Dendritic cell treated with granulocyte-macrophage colony-stimulating factor and Interleukin-4, amounts not matched to agents 40 ng/mL and 50 ng/mL, for 4 days (primary cell): ENCODE measurements at regions not wholly inside any gene's neighbourhood (a gene's known extent, or its start where the extent isn't known, plus 50 kb on each side); places are given as distances from the start of the nearest gene placed in this dataset.

Source experiments
- H3K27ac Mint-ChIP-seq: one replicate; pipeline ENCODE4 v1.8.0; 2022; ENCODE audit warnings: mild to moderate bottlenecking, mixed read lengths
- H3K27me3 Mint-ChIP-seq: one replicate; pipeline ENCODE4 v1.8.0; 2022; ENCODE audit warnings: mild to moderate bottlenecking, mixed read lengths
- H3K36me3 Mint-ChIP-seq: one replicate; pipeline ENCODE4 v1.8.0; 2022; ENCODE audit warnings: low read depth, mixed read lengths
- H3K4me1 Mint-ChIP-seq: one replicate; pipeline ENCODE4 v1.8.0; 2022; ENCODE audit warnings: low read depth, mixed read lengths
- H3K4me3 Mint-ChIP-seq: one replicate; pipeline ENCODE4 v1.8.0; 2022; ENCODE audit warnings: mild to moderate bottlenecking, moderate library complexity, mixed read lengths
- H3K9me3 Mint-ChIP-seq: one replicate; pipeline ENCODE4 v1.8.0; 2022; ENCODE audit warnings: mixed read lengths
- intact Hi-C: fragments of 100-400 bp; cut with micrococcal nuclease; formaldehyde crosslinking; loops from one replicate; pipeline ENCODE4 v1.15.0; 2022

- intact Hi-C loops: no loop called here
- H3K36me3 Mint-ChIP-seq: no peaks in the 10 kb centered on the region
- peaks cover 44% of the 10 kb centered on the region for H3K9me3 Mint-ChIP-seq
- H3K27me3 Mint-ChIP-seq: no peaks in the 10 kb centered on the region
- no peak overlapping the region for H3K4me3 Mint-ChIP-seq
- no peak overlapping the region for H3K27ac Mint-ChIP-seq
- no peaks in the 10 kb centered on the region for H3K4me1 Mint-ChIP-seq
Observed at GRCh38 chr13:72039126-72039525, 172.1 kb upstream of the DACH1 start.

GRCh38 chr13:72029981-72030380 lies 163.0 kb upstream of the DACH1 start:
- Mint-ChIP-seq H3K27ac (no peak overlapping the region), H3K4me1 (no peaks in the 10 kb centered on the region), H3K27me3 (no peaks in the 10 kb centered on the region), H3K36me3 (no peaks in the 10 kb centered on the region), H3K4me3 (no peak overlapping the region), H3K9me3 (peaks cover 30% of the 10 kb centered on the region)
- intact Hi-C loops: no loop called here

- Mint-ChIP-seq H3K27me3 (no peaks in the 10 kb centered on the region), H3K36me3 (no peaks in the 10 kb centered on the region), H3K4me3 (no peak overlapping the region), H3K9me3 (peaks cover 30% of the 10 kb centered on the region), H3K4me1 (no peaks in the 10 kb centered on the region), H3K27ac (no peak overlapping the region)
- intact Hi-C loops: no loop called here
Observed at GRCh38 chr13:72025836-72026235, 158.8 kb upstream of the DACH1 start.

GRCh38 chr13:72023895-72024294 lies 156.9 kb upstream of the DACH1 start:
- Mint-ChIP-seq H3K27me3 (no peaks in the 10 kb centered on the region), H3K4me3 (no peak overlapping the region), H3K9me3 (peaks cover 23% of the 10 kb centered on the region), H3K27ac (no peak overlapping the region), H3K36me3 (no peaks in the 10 kb centered on the region), H3K4me1 (no peaks in the 10 kb centered on the region)
- intact Hi-C loops: no loop called here

GRCh38 chr13:72005455-72005854 lies 138.5 kb upstream of the DACH1 start:
- intact Hi-C loops: no loop called here
- Mint-ChIP-seq H3K4me1 (no peaks in the 10 kb centered on the region), H3K27me3 (no peaks in the 10 kb centered on the region), H3K9me3 (peaks cover 25% of the 10 kb centered on the region), H3K27ac (no peak overlapping the region), H3K36me3 (no peaks in the 10 kb centered on the region), H3K4me3 (no peak overlapping the region)

GRCh38 chr13:72004784-72005374 lies 137.9 kb upstream of the DACH1 start:
- intact Hi-C loops: no loop called here
- Mint-ChIP-seq H3K9me3 (peaks cover 29% of the 10 kb centered on the region), H3K27ac (no peak overlapping the region), H3K27me3 (no peaks in the 10 kb centered on the region), H3K4me1 (no peaks in the 10 kb centered on the region), H3K4me3 (no peak overlapping the region), H3K36me3 (no peaks in the 10 kb centered on the region)

GRCh38 chr13:72004246-72004645 lies 137.2 kb upstream of the DACH1 start:
- Mint-ChIP-seq H3K27me3 (no peaks in the 10 kb centered on the region), H3K4me3 (no peak overlapping the region), H3K4me1 (no peaks in the 10 kb centered on the region), H3K36me3 (no peaks in the 10 kb centered on the region), H3K27ac (no peak overlapping the region), H3K9me3 (peaks cover 34% of the 10 kb centered on the region)
- intact Hi-C loops: no loop called here

GRCh38 chr13:71998223-71998622 lies 131.2 kb upstream of the DACH1 start:
- intact Hi-C loops: no loop called here
- peaks cover 40% of the 10 kb centered on the region for H3K9me3 Mint-ChIP-seq
- H3K4me1 Mint-ChIP-seq: no peaks in the 10 kb centered on the region
- no peak overlapping the region for H3K27ac Mint-ChIP-seq
- no peaks in the 10 kb centered on the region for H3K27me3 Mint-ChIP-seq
- H3K36me3 Mint-ChIP-seq: no peaks in the 10 kb centered on the region
- H3K4me3 Mint-ChIP-seq: no peak overlapping the region

- Mint-ChIP-seq H3K4me1 (no peaks in the 10 kb centered on the region), H3K36me3 (no peaks in the 10 kb centered on the region), H3K9me3 (peaks cover 21% of the 10 kb centered on the region), H3K27me3 (no peaks in the 10 kb centered on the region), H3K4me3 (no peak overlapping the region), H3K27ac (no peak overlapping the region)
- intact Hi-C loops: no loop called here
Observed at GRCh38 chr13:71979616-71980015, 112.6 kb upstream of the DACH1 start.

GRCh38 chr13:71977028-71977427 lies 110.0 kb upstream of the DACH1 start:
- Mint-ChIP-seq H3K4me3 (no peak overlapping the region), H3K27me3 (no peaks in the 10 kb centered on the region), H3K4me1 (no peaks in the 10 kb centered on the region), H3K36me3 (no peaks in the 10 kb centered on the region), H3K27ac (no peak overlapping the region), H3K9me3 (no peaks in the 10 kb centered on the region)
- intact Hi-C loops: no loop called here

GRCh38 chr13:71967990-71968389 lies 101.0 kb upstream of the DACH1 start:
- H3K4me1 Mint-ChIP-seq: peaks cover 10% of the 10 kb centered on the region
- H3K4me3 Mint-ChIP-seq: no peak overlapping the region
- no peaks in the 10 kb centered on the region for H3K36me3 Mint-ChIP-seq
- H3K27me3 Mint-ChIP-seq: no peaks in the 10 kb centered on the region
- intact Hi-C loops: no loop called here
- H3K9me3 Mint-ChIP-seq: no peaks in the 10 kb centered on the region
- H3K27ac Mint-ChIP-seq: no peak overlapping the region

- no peaks in the 10 kb centered on the region for H3K36me3 Mint-ChIP-seq
- H3K4me1 Mint-ChIP-seq: peaks cover 10% of the 10 kb centered on the region
- intact Hi-C loops: no loop called here
- H3K27ac Mint-ChIP-seq: peak overlapping the region; percentile 58
- no peaks in the 10 kb centered on the region for H3K27me3 Mint-ChIP-seq
- H3K9me3 Mint-ChIP-seq: no peaks in the 10 kb centered on the region
- H3K4me3 Mint-ChIP-seq: peak overlapping the region; percentile 76
Observed at GRCh38 chr13:71964491-71965100, 97.6 kb upstream of the DACH1 start.

- Mint-ChIP-seq H3K9me3 (no peaks in the 10 kb centered on the region), H3K27ac (no peak overlapping the region), H3K4me3 (no peak overlapping the region), H3K36me3 (no peaks in the 10 kb centered on the region), H3K4me1 (peaks cover 10% of the 10 kb centered on the region), H3K27me3 (no peaks in the 10 kb centered on the region)
- intact Hi-C loops: no loop called here
Observed at GRCh38 chr13:71962735-71963134, 95.7 kb upstream of the DACH1 start.

- Mint-ChIP-seq H3K27ac (no peak overlapping the region), H3K4me1 (peaks cover 10% of the 10 kb centered on the region), H3K36me3 (no peaks in the 10 kb centered on the region), H3K4me3 (no peak overlapping the region), H3K9me3 (no peaks in the 10 kb centered on the region), H3K27me3 (no peaks in the 10 kb centered on the region)
- intact Hi-C loops: no loop called here
Observed at GRCh38 chr13:71962126-71962525, 95.1 kb upstream of the DACH1 start.

GRCh38 chr13:71949441-71949840 lies 82.4 kb upstream of the DACH1 start:
- H3K36me3 Mint-ChIP-seq: no peaks in the 10 kb centered on the region
- intact Hi-C loops: no loop called here
- H3K4me3 Mint-ChIP-seq: no peak overlapping the region
- no peaks in the 10 kb centered on the region for H3K27me3 Mint-ChIP-seq
- H3K4me1 Mint-ChIP-seq: no peaks in the 10 kb centered on the region
- no peaks in the 10 kb centered on the region for H3K9me3 Mint-ChIP-seq
- H3K27ac Mint-ChIP-seq: no peak overlapping the region
